ENCODE measurements at regions not wholly inside any gene's neighbourhood (a gene's known extent, or its start where the extent isn't known, plus 50 kb on each side); places are given as distances from the start of the nearest gene placed in this dataset.
"Not testable (repeated sequence)": the region's sequence is repeated elsewhere in the genome, so short reads cannot be mapped to it uniquely, and the experiment has no call there.

GRCh38 chr22:48310740-48311139 lies 1516.9 kb downstream of the BRD1 start:
- FAIRE-seq (no peak), DNase-seq (ENCODE audit: low spot score) (no peak)

GRCh38 chr22:48310289-48310688 lies 1517.4 kb downstream of the BRD1 start:
- FAIRE-seq = no peak

DNA sequence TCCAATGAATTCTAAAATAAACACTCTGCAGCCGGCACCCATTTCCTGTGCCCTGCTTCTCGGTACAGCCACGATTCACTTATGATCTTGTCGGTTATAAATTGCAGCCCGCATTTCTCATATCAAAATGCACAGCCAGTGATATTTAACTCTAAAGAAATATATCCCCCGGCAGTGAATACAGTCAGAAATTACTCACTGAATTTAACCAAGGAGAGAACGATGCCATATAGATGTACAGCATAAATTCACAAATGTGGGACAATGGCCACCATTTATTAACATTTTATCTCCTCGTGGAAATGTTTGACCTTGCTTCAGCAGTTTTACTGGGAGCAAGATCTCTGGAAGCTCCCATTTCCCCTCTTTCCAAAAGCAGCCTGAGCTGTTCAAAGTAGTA lies 1517.8 kb downstream of the BRD1 start:
- FAIRE-seq = no peak
- no peak for DNase-seq (ENCODE audit: low spot score)

More at GRCh38 chr22:48310289-48310688, 1517.4 kb downstream of the BRD1 start:
- DNase-seq (ENCODE audit: low spot score) = no peak

DNA sequence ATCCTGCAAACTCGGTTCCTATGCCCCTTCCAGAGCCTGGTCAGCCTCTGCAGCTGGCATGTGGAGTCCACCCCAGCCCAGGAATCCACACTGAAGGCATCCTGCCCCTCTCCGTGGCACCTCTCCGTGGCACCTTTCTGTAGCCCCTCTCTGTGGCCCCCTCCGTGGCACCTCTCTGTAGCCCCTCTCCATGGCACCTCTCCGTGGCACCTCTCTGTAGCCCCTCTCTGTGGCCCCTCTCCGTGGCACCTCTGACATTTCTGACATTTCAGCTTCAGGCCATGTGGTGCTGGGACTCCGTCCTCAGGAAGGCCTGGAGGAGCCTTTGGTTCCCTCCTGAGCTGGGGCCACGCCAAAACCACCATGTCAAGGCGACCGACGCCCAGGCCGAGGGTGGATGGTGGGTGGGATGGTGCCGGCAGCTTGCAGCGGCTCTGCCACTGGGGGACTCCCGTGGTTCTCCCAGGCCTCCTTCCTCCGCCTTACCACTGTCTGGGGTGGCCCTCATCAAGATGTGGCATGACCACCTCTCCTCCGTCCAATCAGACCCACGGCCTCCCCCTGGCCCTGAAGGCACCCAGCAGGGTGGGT lies 1518.5 kb downstream of the BRD1 start:
- no peak for FAIRE-seq
- no peak for DNase-seq (ENCODE audit: low spot score)

GRCh38 chr22:48307931-48308330 lies 1519.7 kb downstream of the BRD1 start:
- DNase-seq (ENCODE audit: low spot score) (no peak), FAIRE-seq (no peak)

- FAIRE-seq = no peak
- DNase-seq (ENCODE audit: low spot score) = no peak
Measured at GRCh38 chr22:48306785-48307510, 1520.7 kb downstream of the BRD1 start.

- FAIRE-seq (no peak), DNase-seq (ENCODE audit: low spot score) (no peak)
Measured at GRCh38 chr22:48306284-48306683, 1521.4 kb downstream of the BRD1 start.

DNA sequence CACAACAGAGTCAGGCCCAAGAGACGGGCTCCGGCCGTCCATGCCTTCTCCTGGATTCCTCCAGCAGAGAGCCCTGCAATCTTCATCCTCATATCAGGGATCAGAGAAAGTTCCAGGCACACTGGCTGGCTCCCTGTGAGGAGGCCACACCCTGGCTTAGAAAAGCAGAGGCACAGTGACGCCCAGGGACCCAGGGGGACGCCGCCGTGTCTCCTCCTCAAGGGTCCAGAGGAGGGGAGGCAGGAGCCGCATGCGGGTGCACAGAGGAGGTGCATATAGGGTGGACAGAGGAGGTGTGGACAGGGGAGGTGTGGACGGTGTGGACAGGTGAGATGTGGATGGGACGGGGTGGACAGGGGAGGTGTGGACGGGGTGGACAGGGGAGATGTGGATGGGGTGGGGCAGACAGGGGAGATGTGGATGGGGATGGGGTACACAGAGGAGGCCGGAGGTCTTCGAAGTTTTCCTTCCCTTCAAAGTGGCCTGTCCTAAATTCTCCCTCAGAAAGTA lies 1521.9 kb downstream of the BRD1 start:
- no peak for DNase-seq (ENCODE audit: low spot score)
- no peak for FAIRE-seq

GRCh38 chr22:48303369-48303725 lies 1524.3 kb downstream of the BRD1 start:
- FAIRE-seq (no peak), DNase-seq (ENCODE audit: low spot score) (no peak)

GRCh38 chr22:48302657-48303368 lies 1524.9 kb downstream of the BRD1 start:
- FAIRE-seq (no peak), DNase-seq (ENCODE audit: low spot score) (no peak)

- DNase-seq (ENCODE audit: low spot score) (no peak), FAIRE-seq (no peak)
Measured at GRCh38 chr22:48301908-48302307, 1525.8 kb downstream of the BRD1 start.

- FAIRE-seq (no peak), DNase-seq (ENCODE audit: low spot score) (no peak)
Measured at GRCh38 chr22:48301421-48301820, 1526.3 kb downstream of the BRD1 start.

DNA sequence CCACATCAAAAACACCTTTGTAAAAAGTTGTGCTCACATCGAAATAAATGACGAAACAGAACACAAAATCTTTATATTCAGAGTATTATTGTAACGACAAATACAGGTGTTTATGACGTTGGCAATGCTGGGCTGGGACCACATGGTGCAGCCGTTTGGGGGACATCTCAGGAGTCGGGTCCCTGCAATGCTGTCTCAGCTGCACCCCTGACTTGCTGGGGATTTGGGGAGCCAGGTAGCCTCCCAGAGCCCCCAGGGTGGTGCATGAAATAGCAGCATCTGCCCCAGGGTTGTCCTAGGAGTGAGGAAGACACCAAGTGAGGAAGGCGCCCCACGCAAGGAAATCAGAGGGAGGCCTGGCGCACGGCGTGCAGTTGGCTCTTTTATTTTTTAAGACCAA lies 1526.8 kb downstream of the BRD1 start:
- DNase-seq (ENCODE audit: low spot score) (no peak), FAIRE-seq (no peak)

- DNase-seq (ENCODE audit: low spot score) (no peak), FAIRE-seq (no peak)
Measured at GRCh38 chr22:48299801-48300200, 1527.9 kb downstream of the BRD1 start.

GRCh38 chr22:48299124-48299523 lies 1528.5 kb downstream of the BRD1 start:
- no peak for DNase-seq (ENCODE audit: low spot score)
- no peak for FAIRE-seq

DNA sequence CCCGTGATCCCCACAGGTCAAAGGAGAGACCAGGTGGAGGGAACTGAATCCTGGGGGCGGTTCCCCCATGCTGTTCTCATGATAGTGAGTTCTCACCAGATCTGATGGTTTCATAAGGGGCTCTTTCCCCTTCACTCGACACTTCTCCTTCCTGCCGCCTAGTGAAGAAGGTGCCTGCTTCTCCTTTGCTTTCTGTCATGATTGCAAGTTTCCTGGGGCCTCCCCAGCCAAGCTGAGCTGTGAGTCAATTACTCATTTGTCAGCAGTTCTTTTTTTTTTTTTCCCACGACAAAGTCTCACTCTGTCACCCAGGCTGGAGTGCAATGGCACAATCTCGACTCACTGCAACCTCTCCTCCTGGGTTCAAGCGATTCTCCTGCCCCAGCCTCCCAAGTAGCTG lies 1530.4 kb downstream of the BRD1 start:
- DNase-seq (ENCODE audit: low spot score) (no peak), FAIRE-seq (no peak)

DNA sequence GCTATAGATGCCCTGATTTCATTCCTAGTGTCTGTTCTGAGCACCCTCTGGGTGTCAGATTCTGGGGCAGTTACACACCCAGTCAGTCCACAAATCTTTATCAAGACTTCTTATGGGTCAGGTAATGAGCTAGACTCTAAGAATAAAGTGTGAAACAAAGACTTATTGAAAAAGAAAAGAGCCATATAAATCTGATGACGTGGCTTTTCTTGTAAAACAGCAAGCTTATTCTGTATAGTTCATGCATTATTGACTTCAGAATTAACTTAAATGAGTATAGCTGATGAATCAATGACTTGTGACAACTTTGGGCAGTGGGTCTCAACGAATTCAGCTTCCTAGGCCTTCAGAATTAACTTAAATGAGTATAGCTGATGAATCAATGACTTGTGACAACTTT lies 1527.5 kb downstream of the TBC1D22A start:
- not testable (repeated sequence) for FAIRE-seq; DNase-seq (ENCODE audit: low spot score)

- DNase-seq (ENCODE audit: low spot score) (no peak), FAIRE-seq (no peak)
Measured at GRCh38 chr22:48288376-48288940, 1526.0 kb downstream of the TBC1D22A start.

DNA sequence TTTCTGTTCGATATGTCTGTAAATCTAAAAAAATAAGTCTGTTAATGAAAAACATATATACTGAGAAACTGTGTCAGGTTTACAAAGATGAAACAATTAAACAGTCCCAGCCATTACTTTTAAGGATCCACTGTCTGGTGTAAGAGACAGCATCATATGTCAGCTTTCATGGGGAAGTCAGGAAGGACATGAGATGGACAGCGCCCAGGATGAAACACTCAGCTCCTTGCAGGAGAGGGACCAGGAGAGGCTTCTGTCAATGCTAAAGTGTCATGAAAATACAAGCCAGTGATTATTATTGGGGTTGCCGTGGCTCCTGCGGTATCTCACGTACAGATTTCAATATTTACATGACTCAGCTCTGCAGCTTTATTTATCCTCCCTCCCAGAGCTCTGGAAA lies 1524.6 kb downstream of the TBC1D22A start:
- DNase-seq (ENCODE audit: low spot score) (no peak), FAIRE-seq (no peak)

DNA sequence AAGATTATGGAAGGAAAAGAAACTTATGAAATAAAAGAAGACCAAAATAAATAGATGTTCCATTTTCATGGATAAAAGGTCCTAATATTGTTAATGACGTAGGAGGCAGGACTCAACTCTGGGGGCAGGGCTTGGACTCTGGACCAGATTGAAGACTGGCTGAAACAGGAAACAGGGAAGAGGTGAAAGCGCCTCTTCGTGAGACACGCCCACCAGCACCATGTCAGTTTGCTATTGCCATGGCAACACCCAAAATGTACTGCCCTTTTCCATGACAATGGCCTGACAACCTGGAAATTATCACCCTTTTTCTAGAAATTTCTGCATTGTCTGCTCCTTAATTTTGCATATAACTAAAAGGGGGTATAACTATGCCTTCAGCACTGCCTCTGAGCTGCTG lies 1522.2 kb downstream of the TBC1D22A start:
- FAIRE-seq (no peak), DNase-seq (ENCODE audit: low spot score) (no peak)

DNA sequence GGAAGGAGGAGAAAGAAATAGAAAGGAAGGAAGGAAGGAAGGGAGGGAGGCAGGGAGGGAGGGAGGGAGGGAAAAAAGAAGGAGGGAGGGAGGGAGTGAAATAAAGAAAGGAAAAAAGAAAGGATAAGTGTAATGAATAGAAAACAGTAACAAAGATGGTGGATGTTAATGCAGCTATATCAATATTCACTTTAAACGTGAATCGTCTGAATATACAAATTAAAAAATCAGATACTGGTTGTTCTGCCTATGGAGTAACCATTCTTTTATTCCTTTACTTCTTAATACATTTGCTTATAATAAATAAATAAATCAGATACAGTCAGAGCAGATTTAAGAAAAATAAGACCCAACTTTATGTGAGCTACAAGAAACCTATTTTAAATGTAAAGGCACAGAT lies 1520.4 kb downstream of the TBC1D22A start:
- no peak for DNase-seq (ENCODE audit: low spot score)
- FAIRE-seq = no peak

GRCh38 chr22:48279461-48279756 lies 1517.0 kb downstream of the TBC1D22A start:
- no peak for FAIRE-seq
- DNase-seq (ENCODE audit: low spot score) = no peak
